Activated B cell treated with CpG ODN at 0.5 μM for 24 hours (primary cell): ENCODE measurements at regions not wholly inside any gene's neighbourhood (a gene's known extent, or its start where the extent isn't known, plus 50 kb on each side); places are given as distances from the start of the nearest gene placed in this dataset.

ENCODE experiments used
- ATAC-seq: fragments of 200-7000 bp; cut with Tn5 transposase; one replicate; pipeline ENCODE4 v1.10.0; 2021; ENCODE audit warnings: low read depth, mild to moderate bottlenecking, moderate library complexity
- CTCF ChIA-PET: fragments of 350-600 bp; sonication (Branson Sonifier 250); formaldehyde crosslinking; loops from one replicate; lab custom pipeline; 2021; ENCODE audit warnings: antibody characterized with exemption; lab: Charles Lee
- POLR2A ChIA-PET: fragments of 350-600 bp; sonication (Branson Sonifier 250); formaldehyde crosslinking; loops from one replicate; lab custom pipeline; 2021; ENCODE audit warnings: antibody characterized with exemption; lab: Charles Lee
- DNase-seq: peaks from one replicate; pipeline ENCODE4 v3.0.0; 2022
- H3K27ac Mint-ChIP-seq: one replicate; pipeline ENCODE4 v1.8.0; 2020; ENCODE audit warnings: mixed read lengths
- H3K27me3 Mint-ChIP-seq: one replicate; pipeline ENCODE4 v1.8.0; 2021; ENCODE audit warnings: mixed read lengths
- H3K36me3 Mint-ChIP-seq: one replicate; pipeline ENCODE4 v1.8.0; 2021; ENCODE audit warnings: low read depth, mixed read lengths
- H3K4me1 Mint-ChIP-seq: one replicate; pipeline ENCODE4 v1.8.0; 2021; ENCODE audit warnings: mixed read lengths
- H3K4me3 Mint-ChIP-seq: one replicate; pipeline ENCODE4 v1.8.0; 2020; ENCODE audit warnings: mild to moderate bottlenecking, mixed read lengths
- H3K9me3 Mint-ChIP-seq: one replicate; pipeline ENCODE4 v1.8.0; 2020; ENCODE audit warnings: mixed read lengths
- intact Hi-C: fragments of 100-400 bp; cut with micrococcal nuclease; formaldehyde crosslinking; loops from one replicate; pipeline ENCODE4 v1.15.1; 2024
- TF ChIP-seq, protein P1 (sequence below): fragments of 200-600 bp; IDR thresholded peaks from one replicate; pipeline ENCODE4 v1.8.0; 2022; ENCODE audit warnings: antibody characterized with exemption, mild to moderate bottlenecking

DNA sequence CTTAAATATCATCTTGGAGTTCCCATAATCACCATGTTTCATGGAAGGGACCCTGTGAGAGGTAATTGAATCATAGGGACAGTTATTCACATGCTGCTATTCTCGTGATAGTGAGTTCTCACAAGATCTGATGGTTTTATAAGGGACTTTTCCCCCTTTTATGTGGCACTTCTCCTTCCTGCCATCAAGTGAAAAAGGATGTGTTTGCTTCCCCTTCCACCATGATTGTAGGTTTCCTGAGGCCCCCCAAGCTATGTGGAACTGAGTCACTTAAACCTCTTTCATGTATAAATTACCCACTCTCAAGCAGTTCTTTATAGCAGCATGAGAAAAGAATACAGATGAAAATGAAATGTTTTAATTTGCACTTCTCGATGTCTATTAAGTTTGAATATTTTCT is 112.0 kb downstream of the ZNF648 start:
- Mint-ChIP-seq H3K27me3 (peaks cover 6% of the 10 kb centered on the region), H3K4me1 (no peaks in the 10 kb centered on the region), H3K36me3 (no peaks in the 10 kb centered on the region), H3K9me3 (peaks cover 19% of the 10 kb centered on the region), H3K27ac (no peak overlapping the region), H3K4me3 (no peak overlapping the region)
- TF ChIP-seq, protein P1, sequence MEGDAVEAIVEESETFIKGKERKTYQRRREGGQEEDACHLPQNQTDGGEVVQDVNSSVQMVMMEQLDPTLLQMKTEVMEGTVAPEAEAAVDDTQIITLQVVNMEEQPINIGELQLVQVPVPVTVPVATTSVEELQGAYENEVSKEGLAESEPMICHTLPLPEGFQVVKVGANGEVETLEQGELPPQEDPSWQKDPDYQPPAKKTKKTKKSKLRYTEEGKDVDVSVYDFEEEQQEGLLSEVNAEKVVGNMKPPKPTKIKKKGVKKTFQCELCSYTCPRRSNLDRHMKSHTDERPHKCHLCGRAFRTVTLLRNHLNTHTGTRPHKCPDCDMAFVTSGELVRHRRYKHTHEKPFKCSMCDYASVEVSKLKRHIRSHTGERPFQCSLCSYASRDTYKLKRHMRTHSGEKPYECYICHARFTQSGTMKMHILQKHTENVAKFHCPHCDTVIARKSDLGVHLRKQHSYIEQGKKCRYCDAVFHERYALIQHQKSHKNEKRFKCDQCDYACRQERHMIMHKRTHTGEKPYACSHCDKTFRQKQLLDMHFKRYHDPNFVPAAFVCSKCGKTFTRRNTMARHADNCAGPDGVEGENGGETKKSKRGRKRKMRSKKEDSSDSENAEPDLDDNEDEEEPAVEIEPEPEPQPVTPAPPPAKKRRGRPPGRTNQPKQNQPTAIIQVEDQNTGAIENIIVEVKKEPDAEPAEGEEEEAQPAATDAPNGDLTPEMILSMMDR = no peak
- intact Hi-C loops = no loop called here
- POLR2A ChIA-PET = no interaction called here
- CTCF ChIA-PET = no interaction called here
- DNase-seq (no peak), ATAC-seq (no peak)

DNA sequence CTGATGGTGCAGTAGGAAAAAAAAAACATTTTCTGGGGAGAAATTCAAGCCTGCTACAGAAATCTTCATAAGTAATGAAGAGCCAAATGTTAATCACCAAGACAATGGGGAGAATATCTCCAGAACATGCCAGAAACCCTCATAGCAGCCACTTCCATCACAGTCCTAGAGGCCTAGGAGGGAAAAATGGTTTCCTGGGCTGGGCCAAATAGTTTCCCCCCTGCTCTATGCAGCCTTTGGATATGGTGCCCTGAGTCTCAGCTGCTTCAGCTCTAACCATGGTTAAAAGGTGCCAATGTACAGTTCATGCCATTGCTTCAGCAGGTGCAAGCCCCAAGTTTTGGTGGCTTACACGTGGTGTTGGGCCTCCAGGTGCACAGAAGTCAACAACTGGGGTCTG is 113.1 kb downstream of the ZNF648 start:
- Mint-ChIP-seq H3K4me3 (no peak overlapping the region), H3K36me3 (no peaks in the 10 kb centered on the region), H3K27me3 (peaks cover 12% of the 10 kb centered on the region), H3K9me3 (peaks cover 16% of the 10 kb centered on the region), H3K27ac (no peak overlapping the region), H3K4me1 (no peaks in the 10 kb centered on the region)
- CTCF ChIA-PET = no interaction called here
- DNase-seq = no peak
- ATAC-seq = no peak
- TF ChIP-seq, protein P1 = no peak
- POLR2A ChIA-PET = no interaction called here
- intact Hi-C loops = no loop called here

DNA sequence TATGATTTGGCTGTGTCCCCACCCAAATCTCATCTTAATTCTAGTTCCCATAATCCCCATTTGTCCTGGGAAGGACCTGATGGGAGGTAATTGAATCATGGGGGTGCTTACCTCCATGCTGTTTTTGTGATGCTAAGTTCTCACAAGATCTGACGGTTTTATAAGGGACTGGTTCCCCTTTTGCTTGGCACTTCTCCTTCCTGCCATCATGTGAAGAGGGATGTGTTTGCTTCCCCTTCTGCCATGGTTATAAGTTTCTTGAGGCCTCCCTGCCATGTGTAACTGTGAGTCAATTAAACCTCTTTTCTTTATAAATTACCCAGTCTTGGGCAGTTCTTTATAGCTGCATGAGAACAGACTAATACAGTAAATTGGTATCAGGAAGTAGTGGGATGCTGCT is 114.1 kb downstream of the ZNF648 start:
- CTCF ChIA-PET = no interaction called here

DNA sequence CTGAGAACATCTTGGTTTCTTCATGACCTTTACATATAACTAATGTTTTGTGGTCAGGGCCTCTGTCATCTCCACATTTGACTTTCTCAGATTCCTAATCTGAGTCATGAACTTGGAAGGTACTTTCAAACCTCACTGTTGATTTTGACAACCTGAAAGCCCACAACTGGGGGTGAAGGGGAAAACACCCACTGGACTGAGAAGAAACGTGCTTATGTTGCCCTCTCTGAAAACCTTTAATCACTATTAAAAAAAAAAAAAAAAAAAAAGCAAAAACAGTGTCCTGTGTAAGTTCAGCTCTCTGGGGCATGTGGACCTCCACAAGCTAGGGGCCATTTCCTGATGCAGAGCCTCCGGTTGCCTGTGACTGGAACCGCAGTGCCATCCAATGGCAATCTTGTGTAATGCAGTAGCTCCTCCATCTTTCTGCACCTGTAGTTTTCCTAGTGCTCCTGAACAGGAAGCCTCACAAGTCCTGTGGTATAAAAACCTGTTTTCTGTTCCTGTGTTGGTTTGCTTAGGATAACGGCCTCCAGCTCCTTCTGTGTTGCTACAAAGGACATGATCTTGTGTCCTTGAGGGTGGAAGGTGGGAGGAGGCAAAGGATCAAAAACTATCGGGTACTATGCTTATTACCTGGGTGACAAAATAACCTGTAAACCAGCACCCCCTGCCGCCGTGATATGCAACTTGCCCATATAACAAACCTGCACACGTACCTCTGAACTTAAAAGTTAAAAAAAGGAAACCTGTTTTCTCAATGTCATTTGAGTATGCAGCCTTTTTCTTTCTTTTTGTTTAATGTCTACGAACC is 124.5 kb downstream of the ZNF648 start:
- ChIA-PET POLR2A (no interaction called here), CTCF (interaction anchor here (0.7 to 2.0 kb wide), 2 partner anchors 458 to 461 kb away, joined by 4 to 17 read pairs; no protein-coding TSS in a partner anchor)
- Mint-ChIP-seq H3K36me3 (no peaks in the 10 kb centered on the region), H3K27ac (no peak overlapping the region), H3K9me3 (no peaks in the 10 kb centered on the region), H3K27me3 (peaks cover 4% of the 10 kb centered on the region), H3K4me1 (peaks cover 2% of the 10 kb centered on the region), H3K4me3 (no peak overlapping the region)
- TF ChIP-seq, protein P1 = no peak
- intact Hi-C loops = loop anchor here (2.0 kb wide), 1 partner anchor 746 kb away; no protein-coding TSS in a partner anchor
- ATAC-seq (no peak), DNase-seq (no peak)

More for the DNA sequence above, 114.1 kb downstream of the ZNF648 start:
- POLR2A ChIA-PET = no interaction called here
- Mint-ChIP-seq H3K27me3 (peaks cover 20% of the 10 kb centered on the region), H3K9me3 (peaks cover 15% of the 10 kb centered on the region), H3K36me3 (no peaks in the 10 kb centered on the region), H3K4me3 (no peak overlapping the region), H3K27ac (no peak overlapping the region), H3K4me1 (no peaks in the 10 kb centered on the region)
- intact Hi-C loops = no loop called here
- ATAC-seq (no peak), DNase-seq (no peak)
- TF ChIP-seq, protein P1 = no peak

DNA sequence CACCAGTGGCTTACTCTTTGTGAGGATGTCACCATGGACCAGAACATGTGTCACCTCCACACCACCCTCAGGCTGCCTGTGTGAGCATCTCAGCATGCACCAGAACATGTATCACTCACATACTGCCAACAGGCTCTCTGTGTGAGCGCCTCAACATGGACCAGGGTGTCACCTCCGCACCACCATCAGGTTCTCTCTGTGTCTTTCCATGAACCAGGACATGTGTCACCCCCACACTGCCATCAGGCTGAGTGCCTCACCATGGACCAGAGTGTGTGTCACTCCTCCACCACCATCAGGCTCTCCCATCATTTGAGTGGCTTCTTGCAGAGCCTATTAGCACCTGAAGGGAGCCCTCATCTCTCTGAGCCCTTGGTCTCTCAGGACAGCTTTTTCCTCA is 125.2 kb downstream of the ZNF648 start:
- ChIA-PET CTCF (interaction anchor here (2.0 kb wide), 1 partner anchor 457 kb away, joined by 17 read pairs; no protein-coding TSS in a partner anchor), POLR2A (no interaction called here)
- H3K36me3 Mint-ChIP-seq = no peaks in the 10 kb centered on the region
- no peak overlapping the region for H3K4me3 Mint-ChIP-seq
- peaks cover 2% of the 10 kb centered on the region for H3K4me1 Mint-ChIP-seq
- peaks cover 4% of the 10 kb centered on the region for H3K27me3 Mint-ChIP-seq
- ATAC-seq = no peak
- TF ChIP-seq, protein P1 = no peak
- intact Hi-C loops = loop anchor here (2.0 kb wide), 1 partner anchor 745 kb away; no protein-coding TSS in a partner anchor
- no peak overlapping the region for H3K27ac Mint-ChIP-seq
- no peak for DNase-seq
- H3K9me3 Mint-ChIP-seq = no peaks in the 10 kb centered on the region
